RPMI7951 (cell line): ENCODE measurements at regions not wholly inside any gene's neighbourhood (a gene's known extent, or its start where the extent isn't known, plus 50 kb on each side); places are given as distances from the start of the nearest gene placed in this dataset.
"Not testable (repeated sequence)": the region's sequence is repeated elsewhere in the genome, so short reads cannot be mapped to it uniquely, and the experiment has no call there.

Experiments used
- DNase-seq: peaks from one replicate; pipeline ENCODE4 v3.0.0-alpha.2; 2012; ENCODE audit warnings: low read depth

GRCh38 chr21:31456201-31456600 is 112.1 kb upstream of the TIAM1 start:
- no peak for DNase-seq

- no peak for DNase-seq
Measured at GRCh38 chr21:31455506-31455905, 111.4 kb upstream of the TIAM1 start.

DNA sequence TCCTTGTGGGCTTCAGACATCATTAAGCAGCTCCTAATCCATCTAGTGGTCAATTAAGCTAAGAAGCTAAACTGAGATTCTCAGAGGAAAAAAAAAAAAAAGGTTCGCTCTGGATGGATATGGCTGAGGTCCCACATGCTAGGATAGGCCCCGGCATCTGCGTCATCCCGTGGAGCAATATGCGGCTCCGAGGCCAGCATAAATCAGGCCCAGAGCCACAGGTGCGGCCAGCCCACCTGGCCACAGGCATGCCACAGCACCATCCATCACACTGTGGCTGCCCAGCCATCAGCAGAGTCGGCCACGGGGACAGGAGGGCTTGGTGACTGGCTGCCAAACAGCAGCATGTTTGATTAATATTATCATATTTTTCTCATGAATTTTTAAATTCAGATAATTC is 106.9 kb upstream of the TIAM1 start:
- no peak for DNase-seq

- DNase-seq, result no peak
Measured at GRCh38 chr21:31449921-31450535, 106.0 kb upstream of the TIAM1 start.

DNA sequence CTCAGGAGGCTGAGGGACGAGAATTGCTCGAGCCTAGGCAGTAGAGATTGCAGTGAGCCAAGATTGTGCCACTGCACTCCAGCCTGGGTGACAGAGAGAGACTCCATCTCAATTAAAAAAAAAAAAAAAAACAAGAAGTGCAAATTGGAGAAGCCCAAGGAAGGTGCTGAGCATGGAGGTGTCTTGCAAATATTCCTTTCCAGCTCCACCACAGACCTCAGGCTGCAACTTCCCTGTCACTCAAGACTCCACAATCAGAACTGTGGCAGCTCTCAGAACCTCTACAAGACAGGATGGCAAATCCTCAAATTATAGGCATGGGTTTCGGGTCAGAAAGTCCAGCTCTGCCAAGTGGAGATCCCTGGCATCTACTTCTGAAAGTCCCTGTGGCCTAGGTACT is 104.4 kb upstream of the TIAM1 start:
- DNase-seq, result no peak

DNA sequence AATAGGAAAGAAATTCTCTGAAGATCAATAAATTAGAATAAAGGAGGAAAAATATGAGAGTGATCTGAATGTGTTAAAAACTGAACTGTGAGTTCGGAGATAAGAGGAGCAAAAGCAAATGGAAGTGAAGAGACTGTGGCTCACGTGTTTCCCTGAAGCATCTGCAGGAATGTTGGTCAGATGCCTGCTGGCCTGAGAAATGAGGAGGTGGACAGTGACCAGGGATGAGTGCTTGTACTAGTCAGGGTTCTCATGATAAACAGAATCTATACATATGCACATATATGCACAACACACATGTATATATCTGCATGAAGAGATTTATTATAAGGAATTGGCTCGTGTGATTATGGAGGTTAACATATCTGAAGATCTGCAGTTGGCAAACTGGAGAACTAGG is 103.4 kb upstream of the TIAM1 start:
- DNase-seq, result no peak

GRCh38 chr21:31446226-31446855 is 102.3 kb upstream of the TIAM1 start:
- DNase-seq, result no peak

DNA sequence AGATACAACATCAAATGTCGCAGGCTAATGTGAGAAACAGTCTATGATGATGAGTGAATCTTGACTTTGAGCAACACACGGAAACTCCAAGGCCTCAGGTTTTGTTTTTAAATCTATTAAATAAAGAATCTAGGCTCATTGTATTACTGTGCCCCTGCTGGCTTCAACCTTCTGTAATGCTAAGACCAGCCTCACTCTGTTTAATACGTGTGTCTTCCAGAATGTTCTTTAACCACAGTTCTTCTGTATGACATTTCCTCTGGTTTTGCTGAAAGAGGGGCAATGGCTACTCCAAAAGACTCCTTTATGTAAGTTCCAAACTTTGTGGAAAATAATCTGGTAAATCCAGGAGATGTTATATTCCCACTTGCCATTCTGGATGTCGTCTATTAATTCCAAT is 101.1 kb upstream of the TIAM1 start:
- no peak for DNase-seq

DNA sequence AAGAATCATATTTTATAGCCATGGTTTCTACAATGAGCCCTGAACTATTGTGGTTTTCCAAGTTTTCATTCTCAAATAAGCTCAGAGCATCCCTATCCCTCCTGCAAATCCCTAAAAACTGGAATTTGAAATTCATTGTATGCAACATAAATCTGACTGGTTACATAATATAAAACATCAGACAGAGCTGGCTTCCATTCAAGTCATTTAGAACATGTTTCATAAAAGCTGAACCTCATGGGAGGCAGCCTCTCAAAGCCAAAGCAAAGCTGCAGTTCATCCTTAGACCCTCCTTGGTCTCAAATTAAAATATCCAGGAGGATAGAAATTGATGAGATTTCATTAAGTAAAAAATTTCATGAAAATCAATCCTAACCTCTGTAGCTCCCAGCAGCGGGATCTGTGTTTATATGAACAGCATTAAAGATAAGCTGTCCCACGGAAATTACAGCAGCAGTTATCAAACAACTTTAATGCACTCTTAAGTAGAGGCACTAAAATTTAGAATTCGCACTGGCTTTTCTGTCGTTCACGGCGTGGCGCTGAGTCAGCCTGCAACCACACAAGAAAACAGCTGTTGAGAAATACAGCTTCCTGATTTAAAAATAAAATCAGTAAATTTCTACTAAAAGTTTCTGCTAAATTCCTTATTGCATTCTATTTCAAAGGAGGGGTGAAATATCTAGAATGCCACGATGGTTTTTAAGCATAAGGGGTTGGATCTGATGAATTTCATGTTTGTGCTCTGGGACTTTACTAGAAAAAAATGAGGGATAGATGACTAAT is 99.9 kb upstream of the TIAM1 start:
- DNase-seq, result no peak

DNA sequence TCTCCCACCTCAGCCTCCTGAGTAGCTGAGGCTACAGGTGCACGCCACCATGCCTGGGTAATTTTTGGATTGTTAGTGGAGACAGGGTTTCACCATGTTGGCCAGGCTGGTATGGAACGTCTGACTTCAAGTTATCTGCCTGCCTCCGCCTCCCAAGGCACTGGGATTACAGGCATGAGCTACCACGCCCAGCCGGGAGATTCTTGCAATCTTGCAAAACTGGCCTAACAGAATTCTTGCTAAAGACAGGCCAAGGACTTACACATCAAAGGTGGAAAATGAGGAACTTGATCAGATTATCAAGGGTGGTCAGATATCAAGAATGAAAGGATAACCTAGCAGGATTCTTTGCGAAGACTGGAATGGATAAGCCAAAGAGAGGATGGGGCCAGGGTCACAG is 98.3 kb upstream of the TIAM1 start:
- DNase-seq, result no peak

DNA sequence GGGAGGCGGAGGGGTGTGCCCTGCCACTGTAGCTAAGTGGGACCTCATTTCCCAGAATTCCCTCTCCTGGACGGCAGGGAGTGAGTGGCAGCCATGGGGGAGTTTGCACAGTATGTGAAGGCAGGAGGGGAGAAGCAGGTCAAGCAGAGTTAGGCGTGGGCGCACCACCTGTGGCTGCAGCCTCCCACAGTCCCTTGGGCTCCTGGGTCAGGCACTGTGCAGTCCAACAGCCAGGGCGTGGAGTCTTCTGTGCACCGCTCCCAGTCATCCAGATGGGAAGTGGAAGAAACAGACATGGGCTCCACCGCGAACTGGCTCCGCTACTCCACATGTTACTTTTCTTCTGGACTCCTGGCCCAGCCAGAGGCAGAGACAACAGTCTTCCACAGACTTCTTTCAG is 85.4 kb upstream of the TIAM1 start:
- no peak for DNase-seq

DNA sequence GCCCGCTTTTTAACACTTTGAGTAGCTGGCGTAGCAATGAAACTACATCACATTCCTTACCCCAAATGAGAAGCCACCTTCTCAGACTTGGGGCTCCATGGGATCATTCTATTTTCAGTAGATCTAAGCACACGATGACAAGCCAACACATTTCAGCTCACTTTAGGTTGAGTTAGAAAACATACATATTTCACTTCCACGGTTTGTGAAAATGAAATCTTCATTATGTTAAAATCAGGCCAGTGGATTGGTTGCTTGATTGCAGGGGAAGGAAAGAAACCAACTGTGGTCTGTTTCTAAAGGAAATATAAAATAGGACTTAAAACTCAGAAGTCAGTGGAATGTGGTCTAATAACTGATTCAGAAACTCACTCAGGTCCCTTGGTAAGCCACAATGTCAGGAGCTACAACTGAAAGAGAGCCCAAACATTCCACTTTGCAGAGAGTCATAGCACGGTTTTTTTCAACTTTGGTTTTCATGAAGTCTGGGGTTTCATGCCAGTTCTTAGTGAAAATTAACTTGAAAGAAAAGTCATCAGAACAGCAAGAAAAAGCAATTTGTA is 82.3 kb upstream of the TIAM1 start:
- DNase-seq, result no peak

DNA sequence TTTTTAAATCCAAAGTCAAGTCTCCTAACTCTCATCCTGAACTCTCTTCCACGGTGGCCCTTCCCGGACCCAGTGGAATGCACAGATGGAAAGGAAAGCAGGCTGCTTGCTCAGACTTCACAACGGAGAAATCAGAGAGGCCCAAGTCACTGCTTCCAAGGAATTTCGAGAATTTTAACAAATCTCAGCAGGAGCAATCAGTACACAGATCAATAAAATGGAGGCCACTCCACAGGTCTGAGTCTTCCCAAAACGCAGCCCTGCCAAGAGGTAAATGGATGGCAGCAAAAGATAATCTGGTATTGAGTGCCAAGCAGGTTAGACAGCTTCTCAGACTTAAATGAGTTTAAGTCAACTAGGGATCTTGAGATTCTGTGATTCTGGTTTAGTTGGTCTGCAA is 81.1 kb upstream of the TIAM1 start:
- no peak for DNase-seq

DNA sequence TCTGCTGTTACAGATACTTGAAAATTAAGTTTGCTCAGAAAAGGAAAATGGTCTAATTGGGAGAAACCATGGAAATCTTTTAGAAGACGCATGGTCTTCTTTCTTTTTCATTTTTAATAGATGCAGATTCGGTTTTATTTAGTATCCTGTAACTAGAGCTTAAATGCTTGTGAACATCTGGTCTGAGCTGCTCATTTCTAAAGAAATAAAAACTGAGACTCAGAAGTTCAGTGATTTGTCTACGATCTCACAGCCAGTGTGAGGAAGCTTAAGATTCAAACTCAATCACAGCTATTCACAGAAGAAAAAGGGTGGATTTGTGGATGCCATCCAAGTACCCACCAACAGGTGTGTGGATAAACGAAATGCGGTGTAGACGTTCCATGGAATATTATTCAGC is 80.0 kb upstream of the TIAM1 start:
- DNase-seq, result no peak

DNA sequence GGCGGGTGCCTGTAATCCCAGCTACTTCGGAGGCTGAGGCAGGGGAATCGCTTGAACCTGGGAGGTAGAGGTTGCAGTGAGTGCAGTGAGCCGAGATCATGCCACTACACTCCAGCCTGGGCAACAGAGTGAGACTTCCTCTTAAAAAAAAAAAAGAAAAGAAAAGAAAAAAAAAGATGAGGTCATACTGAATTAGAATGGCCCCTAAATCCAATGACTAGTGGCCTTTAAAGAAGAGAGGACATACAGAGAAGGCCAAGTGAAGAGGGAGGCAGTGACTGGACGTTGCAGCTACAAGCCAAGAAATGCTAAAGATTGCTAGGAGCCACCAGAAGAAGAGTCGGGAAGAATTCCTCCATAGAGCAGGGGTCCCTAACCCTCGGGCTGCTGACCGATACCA is 76.9 kb upstream of the TIAM1 start:
- DNase-seq, result no peak

GRCh38 chr21:31420354-31420753 is 76.3 kb upstream of the TIAM1 start:
- DNase-seq, result no peak

GRCh38 chr21:31418377-31419001 is 74.4 kb upstream of the TIAM1 start:
- no peak for DNase-seq

DNA sequence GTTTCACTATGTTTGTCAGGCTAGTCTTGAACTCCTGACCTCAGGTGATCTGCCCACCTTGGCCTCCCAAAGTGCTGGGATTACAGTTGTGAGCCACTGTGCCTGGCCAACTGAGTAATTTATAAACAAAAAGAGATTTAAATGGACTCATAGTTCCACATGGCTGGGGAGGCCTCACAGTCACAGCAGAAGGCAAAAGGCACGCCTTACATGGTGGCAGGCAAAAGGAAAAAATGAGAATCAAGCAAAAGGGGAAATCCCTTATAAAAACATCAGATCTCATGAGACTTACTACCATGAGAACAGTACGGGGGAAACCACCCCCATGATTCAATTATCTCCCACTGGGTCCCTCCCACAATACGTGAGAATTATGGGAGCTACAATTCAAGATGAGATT is 73.2 kb upstream of the TIAM1 start:
- not testable (repeated sequence) for DNase-seq

GRCh38 chr21:31416465-31416864 is 72.4 kb upstream of the TIAM1 start:
- DNase-seq, result no peak

DNA sequence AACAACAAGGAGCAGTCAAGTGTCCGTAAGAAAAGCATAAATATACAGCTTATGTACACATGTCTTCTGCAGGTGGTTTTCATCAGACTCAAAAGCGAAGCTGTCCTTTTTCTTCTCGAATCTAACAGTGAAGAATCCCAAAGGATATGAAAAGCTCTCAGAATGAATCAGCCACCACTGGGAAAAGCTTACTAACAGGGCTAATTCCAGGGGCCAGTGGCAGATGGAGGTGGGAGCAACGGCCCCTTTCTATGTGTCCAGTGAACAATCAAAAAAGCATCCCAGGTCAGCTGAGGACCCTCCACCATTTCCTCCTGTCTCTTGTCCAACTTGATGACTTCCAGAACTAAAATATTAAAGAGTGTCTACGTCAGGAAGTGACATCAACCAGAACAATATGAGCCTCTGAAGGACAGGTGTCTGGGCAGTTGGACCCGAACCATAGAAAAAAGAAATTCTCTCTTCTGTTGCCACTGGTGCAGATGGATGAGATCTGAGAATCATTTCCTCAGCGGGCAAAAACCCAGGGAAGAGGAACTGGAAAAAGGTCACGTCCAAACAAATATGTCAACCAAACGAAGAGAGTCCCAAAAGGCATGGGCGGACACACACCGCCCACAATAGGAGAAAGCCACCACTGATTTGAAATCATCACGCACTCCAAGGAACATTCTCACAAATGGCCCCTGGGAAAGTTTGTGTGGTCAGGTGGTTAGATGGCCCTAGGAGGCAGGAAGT is 70.4 kb upstream of the TIAM1 start:
- no peak for DNase-seq

GRCh38 chr21:31413698-31414097 is 69.6 kb upstream of the TIAM1 start:
- no peak for DNase-seq
